GM13976 (cell line): ENCODE measurements at regions not wholly inside any gene's neighbourhood (a gene's known extent, or its start where the extent isn't known, plus 50 kb on each side); places are given as distances from the start of the nearest gene placed in this dataset.

Experiments used
- DNase-seq: peaks from one replicate; pipeline ENCODE4 v3.0.0; 2012; ENCODE audit warnings: low spot score
- CTCF ChIP-seq: IDR thresholded peaks from 2 replicates; pipeline ENCODE4 v1.5.1; 2012; ENCODE audit warnings: borderline replicate concordance, mild to moderate bottlenecking; ENCODE audit not compliant: insufficient read depth; ENCODE audit errors: extremely low read depth, missing control alignments, control extremely low read depth
- in situ Hi-C: fragments of 300-500 bp; cut with MboI; formaldehyde crosslinking; loops from one replicate; pipeline ENCODE4 v1.12.0; 2022; ENCODE audit warnings: low sequenced_read_pairs, mixed read lengths, inconsistent platforms; ENCODE audit not compliant: unreplicated experiment

- DNase-seq, result no peak
- in situ Hi-C loops, result no loop called here
- TF ChIP-seq CTCF, result no peak
Measured at GRCh38 chr10:31194986-31195385, 124.0 kb upstream of the ZEB1 start.

DNA sequence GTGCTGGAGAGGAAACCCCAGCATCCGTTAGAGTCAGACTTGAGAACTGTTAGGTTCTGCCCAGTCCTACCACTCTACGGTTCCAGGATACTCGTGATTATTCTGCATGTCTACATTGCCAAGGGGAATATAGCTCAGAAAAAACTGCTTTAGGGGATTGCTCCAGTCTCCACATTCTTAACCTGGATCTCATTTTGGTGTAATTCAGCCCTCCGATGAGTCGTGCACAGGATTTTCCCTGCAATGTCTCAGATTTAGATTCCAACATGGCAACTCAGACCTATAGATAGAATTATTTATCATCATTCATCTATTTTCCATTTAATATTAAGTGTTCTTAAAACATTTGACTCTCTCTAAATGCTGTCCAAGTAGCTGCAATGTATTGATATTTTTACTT, 121.1 kb upstream of the ZEB1 start:
- no peak for DNase-seq
- no peak for TF ChIP-seq CTCF
- in situ Hi-C loops, result no loop called here

DNA sequence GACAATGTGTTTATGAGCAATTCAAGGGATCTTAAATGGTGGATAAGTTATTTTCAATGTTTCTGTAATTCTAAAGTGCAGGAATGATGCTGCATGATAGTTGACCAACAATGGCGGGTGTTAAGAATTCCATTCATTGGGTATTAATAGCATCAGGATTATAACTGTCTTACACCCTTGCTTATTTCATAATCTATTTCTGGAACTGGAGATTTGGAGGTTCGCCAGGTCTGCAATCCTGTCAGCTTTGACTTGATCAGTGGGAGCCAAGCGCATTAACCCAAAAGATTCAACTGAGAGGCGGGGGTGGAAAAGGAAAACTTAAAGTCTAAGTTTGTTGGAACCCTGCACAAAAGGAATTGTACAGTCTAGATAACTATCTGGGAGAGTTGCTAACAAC, 114.9 kb upstream of the ZEB1 start:
- no peak for DNase-seq
- TF ChIP-seq CTCF, result no peak
- in situ Hi-C loops, result no loop called here

- DNase-seq, result no peak
- no peak for TF ChIP-seq CTCF
Measured at GRCh38 chr10:31207636-31208035, 111.4 kb upstream of the ZEB1 start.

DNA sequence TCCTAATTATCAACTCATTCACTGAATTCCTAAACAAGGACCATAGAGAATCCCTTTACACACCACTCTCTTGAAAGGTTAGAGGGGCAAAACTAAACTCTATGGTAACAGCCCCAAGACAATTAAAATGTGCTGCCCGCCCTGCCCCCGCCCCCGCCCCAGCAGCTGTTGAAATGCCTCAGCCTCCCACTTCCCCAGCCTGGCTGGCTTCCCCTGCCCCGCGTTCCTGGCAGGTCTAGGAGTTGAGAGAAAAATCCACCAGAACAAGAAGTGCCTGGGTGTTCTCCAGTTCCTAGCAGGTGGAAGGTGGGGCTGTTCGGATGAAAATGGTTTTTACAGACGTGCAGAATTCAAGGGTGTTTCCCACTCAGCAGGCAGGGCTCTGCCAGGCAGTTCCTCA, 109.5 kb upstream of the ZEB1 start:
- no peak for TF ChIP-seq CTCF
- in situ Hi-C loops, result no loop called here
- no peak for DNase-seq

More at GRCh38 chr10:31207636-31208035, 111.4 kb upstream of the ZEB1 start:
- in situ Hi-C loops, result no loop called here

- no peak for DNase-seq
- TF ChIP-seq CTCF, result no peak
- in situ Hi-C loops, result no loop called here
Measured at GRCh38 chr10:31210190-31210589, 108.8 kb upstream of the ZEB1 start.

- no peak for DNase-seq
- in situ Hi-C loops, result no loop called here
- no peak for TF ChIP-seq CTCF
Measured at GRCh38 chr10:31213959-31214358, 105.1 kb upstream of the ZEB1 start.
